KMS-11 (cell line): ENCODE measurements at regions not wholly inside any gene's neighbourhood (a gene's known extent, or its start where the extent isn't known, plus 50 kb on each side); places are given as distances from the start of the nearest gene placed in this dataset.
"Not testable (repeated sequence)": the region's sequence is repeated elsewhere in the genome, so short reads cannot be mapped to it uniquely, and the experiment has no call there.

Experiments
- H2AFZ ChIP-seq: fragments of 200-600 bp; sonication (generic); 2 replicates; pipeline ENCODE4 v1.6.1; 2016; ENCODE audit warnings: antibody characterized with exemption, mixed run types, low read depth
- H3K27ac ChIP-seq: fragments of 200-600 bp; sonication (generic); 2 replicates; pipeline ENCODE4 v1.6.1; 2016; ENCODE audit warnings: mild to moderate bottlenecking, mixed run types
- H3K27me3 ChIP-seq: fragments of 200-600 bp; sonication (generic); 2 replicates; pipeline ENCODE4 v1.6.1; 2017; ENCODE audit warnings: mild to moderate bottlenecking, low read depth, mixed run types, moderate library complexity; ENCODE audit not compliant: insufficient read depth
- H3K36me3 ChIP-seq: fragments of 200-600 bp; sonication (generic); 2 replicates; pipeline ENCODE4 v1.6.1; 2017; ENCODE audit warnings: mild to moderate bottlenecking, mixed run types; ENCODE audit not compliant: insufficient read depth
- H3K4me1 ChIP-seq: fragments of 200-600 bp; sonication (generic); 2 replicates; pipeline ENCODE4 v1.6.1; 2016; ENCODE audit warnings: mild to moderate bottlenecking, low read depth, mixed run types; ENCODE audit not compliant: poor library complexity, severe bottlenecking
- H3K4me2 ChIP-seq: fragments of 200-600 bp; sonication (generic); 2 replicates; pipeline ENCODE4 v1.7.0; 2016; ENCODE audit warnings: mild to moderate bottlenecking, mixed run types
- H3K4me3 ChIP-seq: fragments of 200-600 bp; sonication (generic); IDR thresholded peaks from 2 replicates; pipeline ENCODE4 v1.6.1; 2017; ENCODE audit warnings: low read depth, low read length, mixed read lengths; ENCODE audit not compliant: insufficient read depth
- H3K79me2 ChIP-seq: fragments of 200-600 bp; sonication (generic); 2 replicates; pipeline ENCODE4 v1.6.1; 2016; ENCODE audit warnings: low read depth, mixed run types; ENCODE audit not compliant: insufficient read depth
- H3K9ac ChIP-seq: fragments of 200-600 bp; sonication (generic); 2 replicates; pipeline ENCODE4 v1.6.1; 2016; ENCODE audit warnings: mild to moderate bottlenecking, mixed run types
- H4K20me1 ChIP-seq: fragments of 200-600 bp; sonication (generic); 2 replicates; pipeline ENCODE4 v1.6.1; 2016; ENCODE audit warnings: mild to moderate bottlenecking, mixed run types; ENCODE audit not compliant: insufficient read depth
- CTCF ChIP-seq: fragments of 200-600 bp; sonication (generic); conservative IDR thresholded peaks from 2 replicates; pipeline ENCODE4 v1.6.1; 2017; ENCODE audit warnings: low read depth, mild to moderate bottlenecking, antibody characterized with exemption, low read length, moderate library complexity, mixed read lengths

GRCh38 chr16:10269632-10270031, 87.4 kb upstream of the GRIN2A start:
- Histone ChIP-seq H3K9ac (no peak overlapping the region), H3K4me2 (no peak overlapping the region)

GRCh38 chr16:10272250-10272854, 90.1 kb upstream of the GRIN2A start:
- not testable (repeated sequence) for H3K4me1 ChIP-seq, H3K9ac ChIP-seq, H3K4me2 ChIP-seq, H3K79me2 ChIP-seq, H3K27ac ChIP-seq, H3K4me3 ChIP-seq, H3K36me3 ChIP-seq, H3K27me3 ChIP-seq, H4K20me1 ChIP-seq, H2AFZ ChIP-seq

More at GRCh38 chr16:10269632-10270031, 87.4 kb upstream of the GRIN2A start:
- H3K27ac ChIP-seq: no peak overlapping the region
- H3K27me3 ChIP-seq: no peaks in the 10 kb centered on the region
- no peaks in the 10 kb centered on the region for H4K20me1 ChIP-seq
- H3K4me1 ChIP-seq: no peaks in the 10 kb centered on the region
- H3K4me3 ChIP-seq: no peak overlapping the region
- TF ChIP-seq CTCF: no peak
- H3K36me3 ChIP-seq: no peaks in the 10 kb centered on the region
- no peaks in the 10 kb centered on the region for H3K79me2 ChIP-seq
- H2AFZ ChIP-seq: no peak overlapping the region

GRCh38 chr16:10275214-10275996, 93.2 kb upstream of the GRIN2A start:
- H3K4me3 ChIP-seq, H3K36me3 ChIP-seq, H3K4me1 ChIP-seq, H3K27me3 ChIP-seq, H3K4me2 ChIP-seq, H4K20me1 ChIP-seq, H2AFZ ChIP-seq, H3K27ac ChIP-seq, H3K79me2 ChIP-seq, H3K9ac ChIP-seq: not testable (repeated sequence)

GRCh38 chr16:10277597-10277996, 95.4 kb upstream of the GRIN2A start:
- Histone ChIP-seq H3K27ac (no peak overlapping the region), H3K27me3 (no peaks in the 10 kb centered on the region), H3K9ac (no peak overlapping the region), H3K4me3 (no peak overlapping the region), H3K4me1 (peaks cover 15% of the 10 kb centered on the region), H3K36me3 (no peaks in the 10 kb centered on the region), H3K4me2 (no peak overlapping the region), H3K79me2 (no peaks in the 10 kb centered on the region), H2AFZ (no peak overlapping the region), H4K20me1 (no peaks in the 10 kb centered on the region)
- no peak for TF ChIP-seq CTCF

GRCh38 chr16:10280262-10281170, 98.3 kb upstream of the GRIN2A start:
- H3K4me2 ChIP-seq: no peak overlapping the region
- no peak overlapping the region for H2AFZ ChIP-seq
- H3K79me2 ChIP-seq: no peaks in the 10 kb centered on the region
- TF ChIP-seq CTCF: no peak
- H3K36me3 ChIP-seq: no peaks in the 10 kb centered on the region
- H3K4me3 ChIP-seq: no peak overlapping the region
- H4K20me1 ChIP-seq: no peaks in the 10 kb centered on the region
- peaks cover 12% of the 10 kb centered on the region for H3K4me1 ChIP-seq
- no peaks in the 10 kb centered on the region for H3K27me3 ChIP-seq
- H3K9ac ChIP-seq: no peak overlapping the region
- H3K27ac ChIP-seq: no peak overlapping the region
